Caco-2 (cell line): ENCODE measurements at regions not wholly inside any gene's neighbourhood (a gene's known extent, or its start where the extent isn't known, plus 50 kb on each side); places are given as distances from the start of the nearest gene placed in this dataset.

ENCODE experiments used
- BruUV-seq: library from RNA; stranded (reverse); fragments of 400-500 nt; replicated peaks from 2 replicates; lab custom pipeline; 2021; lab: Mats Ljungman, UMichigan
- CTCF ChIA-PET: fragments of 300-600 bp; sonication (Branson Sonifier 250); formaldehyde crosslinking; loops from one replicate; lab custom pipeline; 2022; ENCODE audit warnings: antibody characterized with exemption; lab: Charles Lee
- POLR2A ChIA-PET: fragments of 300-600 bp; sonication (Branson Sonifier 250); formaldehyde crosslinking; loops from one replicate; lab custom pipeline; 2022; ENCODE audit warnings: antibody characterized with exemption; lab: Charles Lee
- DNase-seq, 2 experiments: peaks; one replicate each; pipeline versions ENCODE4 v3.0.0 to v3.0.0-alpha.2; 2020 to 2022
- H3K27me3 ChIP-seq: replicated peaks from 2 replicates; pipeline ENCODE4 v1.6.0; 2011; ENCODE audit warnings: low read length; ENCODE audit not compliant: control insufficient read depth, insufficient read depth
- H3K36me3 ChIP-seq: 2 replicates; pipeline ENCODE4 v1.5.1; 2011; ENCODE audit warnings: low read length; ENCODE audit not compliant: control insufficient read depth, insufficient read depth
- H3K4me1 ChIP-seq: fragments of 250-450 bp; sonication (Bioruptor Pico); 2 replicates; pipeline ENCODE4 v1.5.1; 2020; ENCODE audit warnings: mild to moderate bottlenecking
- H3K4me3 ChIP-seq: 2 replicates; pipeline ENCODE4 v1.5.1; 2011; ENCODE audit warnings: low read depth, mild to moderate bottlenecking, control low read depth, low read length
- H3K9me3 ChIP-seq: fragments of 250-450 bp; sonication (Bioruptor Pico); 2 replicates; pipeline ENCODE4 v1.5.1; 2020; ENCODE audit warnings: mild to moderate bottlenecking, moderate library complexity
- H3K27ac Mint-ChIP-seq: one replicate; pipeline ENCODE4 v1.8.0; 2022; ENCODE audit warnings: mixed read lengths; ENCODE audit not compliant: unreplicated experiment
- H3K27me3 Mint-ChIP-seq: one replicate; pipeline ENCODE4 v1.8.0; 2022; ENCODE audit warnings: mixed read lengths; ENCODE audit not compliant: insufficient read depth, unreplicated experiment
- H3K36me3 Mint-ChIP-seq: one replicate; pipeline ENCODE4 v1.8.0; 2022; ENCODE audit warnings: mild to moderate bottlenecking, mixed read lengths; ENCODE audit not compliant: insufficient read depth, unreplicated experiment
- H3K4me1 Mint-ChIP-seq: one replicate; pipeline ENCODE4 v1.8.0; 2022; ENCODE audit warnings: low read depth, mixed read lengths; ENCODE audit not compliant: unreplicated experiment
- H3K4me3 Mint-ChIP-seq: one replicate; pipeline ENCODE4 v1.8.0; 2022; ENCODE audit warnings: mild to moderate bottlenecking, moderate library complexity, mixed read lengths; ENCODE audit not compliant: unreplicated experiment
- H3K9me3 Mint-ChIP-seq: one replicate; pipeline ENCODE4 v1.8.0; 2022; ENCODE audit warnings: mixed read lengths; ENCODE audit not compliant: unreplicated experiment
- CTCF ChIP-seq, 2 experiments: fragments of 200-600 bp in 1 of 2; IDR thresholded peaks; 1 replicate in 1 of 2; 2 replicates in 1 of 2; pipeline versions ENCODE4 v1.5.1 to v1.8.0; 2011 to 2022; ENCODE audit warnings: antibody characterized with exemption in 1 of 2, control low read depth in 1 of 2, inconsistent platforms in 1 of 2, low read depth in 1 of 2, low read length in 1 of 2, mild to moderate bottlenecking in 1 of 2, moderate library complexity in 1 of 2; ENCODE audit not compliant: insufficient read depth in 1 of 2, severe bottlenecking in 1 of 2, unreplicated experiment in 1 of 2
- intact Hi-C: fragments of 100-400 bp; cut with micrococcal nuclease; formaldehyde crosslinking; loops from one replicate; pipeline ENCODE4 v1.10.0; 2022; ENCODE audit not compliant: unreplicated experiment

DNA sequence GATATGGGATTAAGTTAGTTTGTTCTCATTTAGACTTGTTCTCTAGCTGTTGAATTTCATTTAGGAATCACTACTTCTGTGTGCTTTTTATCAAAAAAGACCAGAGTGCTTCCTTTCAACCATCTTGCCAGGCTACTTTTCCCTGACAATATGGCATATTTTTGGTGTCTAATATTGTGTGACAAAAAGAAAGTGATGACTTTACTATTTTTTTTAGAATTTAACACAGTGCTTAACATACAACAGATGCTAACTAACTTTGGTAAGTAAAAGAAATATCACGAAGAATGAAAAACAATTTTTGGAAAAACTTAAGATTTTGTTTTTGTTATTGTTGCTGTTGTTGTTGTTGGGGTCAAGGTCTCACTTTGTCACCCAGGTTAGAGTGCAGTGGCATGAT lies 462.2 kb upstream of the PABPC4L start:
- Histone ChIP-seq H3K4me1 (no peaks in the 10 kb centered on the region), H3K27me3 (no peaks in the 10 kb centered on the region), H3K36me3 (no peaks in the 10 kb centered on the region), H3K9me3 (no peaks in the 10 kb centered on the region), H3K4me3 (no peak overlapping the region)
- no TSS peak for BruUV-seq
- Mint-ChIP-seq H3K36me3 (no peaks in the 10 kb centered on the region), H3K4me3 (no peak overlapping the region), H3K9me3 (no peaks in the 10 kb centered on the region), H3K27me3 (no peaks in the 10 kb centered on the region), H3K27ac (no peak overlapping the region), H3K4me1 (no peaks in the 10 kb centered on the region)
- TF ChIP-seq CTCF (IDR thresholded peaks at IDR 0.05; ENCODE audit: insufficient read depth in 1 of 2, low read depth in 1 of 2, low read length in 1 of 2, severe bottlenecking in 1 of 2, unreplicated experiment in 1 of 2): no peak
- DNase-seq: no peak
- intact Hi-C loops: no loop called here
- CTCF ChIA-PET: no interaction called here
- POLR2A ChIA-PET: no interaction called here

DNA sequence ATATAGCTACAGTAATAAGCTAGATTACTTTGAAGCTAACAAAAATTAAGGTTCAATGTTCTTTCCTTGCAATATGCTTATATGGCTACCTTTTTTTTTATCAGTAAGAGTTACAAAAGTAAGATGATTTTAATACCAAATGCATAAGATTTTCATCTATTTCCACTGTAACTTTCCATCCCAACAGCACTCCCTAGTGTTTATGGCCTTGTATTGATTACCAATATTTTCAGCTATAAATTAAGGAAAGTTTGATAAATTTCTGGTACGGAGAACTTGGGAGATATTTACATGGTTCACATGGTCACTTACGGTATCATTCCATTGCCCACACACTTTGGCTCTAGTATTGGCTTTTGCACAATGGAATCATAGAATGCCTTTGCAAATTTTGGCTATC lies 448.9 kb upstream of the PABPC4L start:
- Mint-ChIP-seq H3K36me3 (no peaks in the 10 kb centered on the region), H3K27ac (no peak overlapping the region), H3K27me3 (no peaks in the 10 kb centered on the region), H3K9me3 (no peaks in the 10 kb centered on the region), H3K4me1 (no peaks in the 10 kb centered on the region), H3K4me3 (no peak overlapping the region)
- H3K9me3 ChIP-seq: no peaks in the 10 kb centered on the region
- CTCF ChIA-PET: interaction anchor here (0.7 kb wide), 1 partner anchor 116 kb away, joined by 3 read pairs; no protein-coding TSS in a partner anchor
- no peak overlapping the region for H3K4me3 ChIP-seq
- no peaks in the 10 kb centered on the region for H3K4me1 ChIP-seq
- no TSS peak for BruUV-seq
- no peaks in the 10 kb centered on the region for H3K36me3 ChIP-seq
- H3K27me3 ChIP-seq: no peaks in the 10 kb centered on the region
- TF ChIP-seq CTCF (IDR thresholded peaks at IDR 0.05; ENCODE audit: insufficient read depth in 1 of 2, low read depth in 1 of 2, low read length in 1 of 2, severe bottlenecking in 1 of 2, unreplicated experiment in 1 of 2): no peak
- POLR2A ChIA-PET: no interaction called here
- intact Hi-C loops: loop anchor here (1.0 kb wide), 2 partner anchors 120 to 180 kb away; no protein-coding TSS in a partner anchor
- DNase-seq: no peak

- no peaks in the 10 kb centered on the region for H3K4me1 ChIP-seq
- Mint-ChIP-seq H3K27me3 (no peaks in the 10 kb centered on the region), H3K4me3 (no peak overlapping the region), H3K27ac (no peak overlapping the region), H3K9me3 (peaks cover 11% of the 10 kb centered on the region), H3K4me1 (no peaks in the 10 kb centered on the region), H3K36me3 (no peaks in the 10 kb centered on the region)
- ChIA-PET CTCF (no interaction called here), POLR2A (no interaction called here)
- no peaks in the 10 kb centered on the region for H3K36me3 ChIP-seq
- no peak for TF ChIP-seq CTCF (IDR thresholded peaks at IDR 0.05; ENCODE audit: insufficient read depth in 1 of 2, low read depth in 1 of 2, low read length in 1 of 2, severe bottlenecking in 1 of 2, unreplicated experiment in 1 of 2)
- intact Hi-C loops: no loop called here
- no peak overlapping the region for H3K4me3 ChIP-seq
- no peaks in the 10 kb centered on the region for H3K9me3 ChIP-seq
- no peaks in the 10 kb centered on the region for H3K27me3 ChIP-seq
- no peak for DNase-seq
- BruUV-seq: no TSS peak
Observed at GRCh38 chr4:134645778-134646177, 444.2 kb upstream of the PABPC4L start.
